ENCODE measurements at regions not wholly inside any gene's neighbourhood (a gene's known extent, or its start where the extent isn't known, plus 50 kb on each side); places are given as distances from the start of the nearest gene placed in this dataset.

DNA sequence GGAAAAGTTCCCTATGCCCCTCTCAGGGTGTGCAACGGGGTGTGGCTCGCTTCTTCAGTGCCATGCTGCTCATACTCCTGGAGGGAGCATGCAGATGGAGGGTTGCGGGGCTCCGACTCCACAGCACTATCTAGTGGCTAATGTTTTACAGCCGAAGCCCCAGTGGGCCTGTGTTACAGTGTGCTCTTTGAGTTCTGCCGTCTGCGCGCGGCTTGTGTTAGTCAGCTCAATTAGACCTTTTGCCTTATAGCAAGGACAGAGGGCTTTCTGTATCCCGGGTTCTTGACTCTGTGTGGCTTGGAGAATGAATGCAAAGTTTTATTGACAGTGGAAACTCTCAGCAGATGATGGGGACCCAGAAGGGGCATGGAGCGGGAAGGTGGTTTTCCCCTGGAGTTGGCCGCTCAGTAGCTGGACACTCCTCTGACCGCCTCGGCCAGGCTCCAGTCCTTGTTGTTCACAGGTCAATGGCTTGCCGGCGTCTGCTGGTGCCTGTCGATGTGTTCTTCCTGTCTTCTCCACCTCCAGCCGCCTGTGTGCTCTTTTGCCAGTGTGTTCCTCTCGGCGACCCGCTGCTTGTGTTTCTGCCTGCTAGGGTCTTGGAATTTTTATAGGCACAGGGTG is 383.4 kb downstream of the LMO7 start:
- no peak overlapping the region for H3K4me3 ChIP-seq (ENCODE audit: control insufficient read depth, low read depth, low read length)
- TF ChIP-seq CTCF (IDR thresholded peaks at IDR 0.05; ENCODE audit: control insufficient read depth, insufficient read depth, low read depth, low read length, missing control alignments): peak; percentile 7
- DNase-seq (ENCODE audit: low read depth): no peak

DNA sequence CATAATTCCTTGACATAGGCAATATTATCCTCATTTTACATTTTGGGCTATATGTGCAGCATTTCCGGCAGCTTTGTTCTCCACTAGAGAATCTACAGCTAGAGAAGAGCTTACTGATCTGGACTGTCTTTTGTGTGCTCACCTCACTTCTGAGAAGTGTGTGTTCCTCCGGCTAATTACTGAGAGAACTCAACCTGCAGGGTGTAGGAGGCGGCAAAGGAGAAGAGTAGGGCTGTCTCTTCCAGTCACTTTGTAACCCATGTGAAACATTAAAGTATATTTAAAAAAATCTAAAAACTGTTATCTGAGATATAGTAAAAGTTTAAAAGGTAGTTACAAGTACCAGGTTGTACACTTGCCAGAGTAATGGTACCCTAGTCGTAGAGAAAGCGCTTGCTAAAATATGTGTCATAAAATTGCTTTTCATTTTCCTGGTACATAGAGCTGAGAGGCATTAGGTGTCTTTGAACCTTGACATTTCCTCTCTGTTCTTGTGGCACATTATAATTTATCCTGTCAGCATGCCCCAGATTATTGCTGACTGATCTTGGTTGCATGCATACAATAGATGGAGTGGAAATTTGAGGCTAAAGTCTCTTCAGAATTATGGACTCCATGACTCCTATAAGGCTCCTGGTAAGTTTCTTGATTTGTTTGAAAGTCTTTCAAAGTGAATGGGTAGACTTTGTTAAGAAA is 381.9 kb downstream of the LMO7 start:
- TF ChIP-seq CTCF (IDR thresholded peaks at IDR 0.05; ENCODE audit: control insufficient read depth, insufficient read depth, low read depth, low read length, missing control alignments): no peak
- no peak overlapping the region for H3K4me3 ChIP-seq (ENCODE audit: control insufficient read depth, low read depth, low read length)
- DNase-seq (ENCODE audit: low read depth): no peak

- TF ChIP-seq CTCF (IDR thresholded peaks at IDR 0.05; ENCODE audit: control insufficient read depth, insufficient read depth, low read depth, low read length, missing control alignments): peak; percentile 52
- H3K4me3 ChIP-seq (ENCODE audit: control insufficient read depth, low read depth, low read length): no peak overlapping the region
- no peak for DNase-seq (ENCODE audit: low read depth)
Observed at GRCh38 chr13:76016799-76017400, 380.8 kb downstream of the LMO7 start.

DNA sequence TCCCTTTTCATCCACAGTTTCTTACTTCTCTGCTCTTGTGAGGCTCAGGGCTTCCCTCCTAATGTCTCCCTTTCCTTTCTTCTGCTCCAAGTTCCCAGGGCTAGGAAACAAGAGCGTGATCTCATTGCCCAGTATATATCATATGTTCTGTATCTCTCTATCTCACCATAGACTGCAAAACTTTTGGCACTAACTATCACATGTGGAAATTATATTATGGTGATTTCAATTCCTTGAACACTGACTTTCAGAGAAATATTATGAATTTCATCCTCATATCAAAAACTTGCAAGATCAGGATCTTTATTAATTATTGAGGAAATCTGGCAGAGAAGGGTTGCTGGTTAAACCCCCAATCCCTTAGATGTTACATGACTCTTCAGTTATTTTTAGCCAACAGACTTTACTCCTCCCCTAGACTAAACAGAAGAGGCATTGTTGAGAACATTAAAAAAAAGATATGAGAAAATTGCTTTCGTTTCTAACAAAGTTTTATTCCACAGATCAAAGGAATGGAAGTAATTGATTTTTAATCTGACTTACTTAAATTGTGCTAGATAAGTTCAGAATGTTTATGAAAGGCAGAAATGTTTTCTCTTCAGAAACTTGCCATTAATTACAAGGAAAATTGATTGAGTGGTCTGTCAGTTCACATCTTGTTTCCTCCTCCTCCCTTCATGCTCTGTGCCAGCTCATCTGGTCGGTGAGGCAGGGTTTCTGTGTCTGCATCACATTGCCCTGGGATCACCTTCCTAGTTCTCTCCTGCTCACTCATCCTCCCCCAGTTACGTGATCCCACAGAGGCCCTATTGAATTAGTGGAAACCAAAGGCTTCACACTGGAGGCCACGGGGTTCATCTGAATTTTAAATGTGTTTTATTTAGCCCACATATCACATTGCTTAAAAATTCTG is 378.5 kb downstream of the LMO7 start:
- no peak for DNase-seq (ENCODE audit: low read depth)

GRCh38 chr13:76012091-76012721 is 376.1 kb downstream of the LMO7 start:
- no peak for TF ChIP-seq CTCF (IDR thresholded peaks at IDR 0.05; ENCODE audit: control insufficient read depth, insufficient read depth, low read depth, low read length, missing control alignments)
- DNase-seq (ENCODE audit: low read depth): no peak
- no peak overlapping the region for H3K4me3 ChIP-seq (ENCODE audit: control insufficient read depth, low read depth, low read length)

More for the DNA sequence above, 378.5 kb downstream of the LMO7 start:
- H3K4me3 ChIP-seq (ENCODE audit: control insufficient read depth, low read depth, low read length): no peak overlapping the region
- TF ChIP-seq CTCF (IDR thresholded peaks at IDR 0.05; ENCODE audit: control insufficient read depth, insufficient read depth, low read depth, low read length, missing control alignments): no peak

Measured in AG09309 (cell line).